GM23338 (cell line): ENCODE measurements at regions not wholly inside any gene's neighbourhood (a gene's known extent, or its start where the extent isn't known, plus 50 kb on each side); places are given as distances from the start of the nearest gene placed in this dataset.

ENCODE experiments used
- ATAC-seq: fragments of 200-7000 bp; cut with Tn5 transposase; 3 replicates; pipeline ENCODE4 v1.9.1; 2020
- DNase-seq: peaks from one replicate; pipeline ENCODE4 v3.0.0-alpha.2; 2015; ENCODE audit warnings: low spot score
- H2AFZ ChIP-seq: fragments of 200-600 bp; sonication (generic); 2 replicates; pipeline ENCODE4 v1.8.0; 2016; ENCODE audit warnings: antibody characterized with exemption, mild to moderate bottlenecking, moderate library complexity
- H3F3A ChIP-seq: fragments of 200-600 bp; sonication (generic); replicated peaks from 2 replicates; pipeline ENCODE4 v1.8.0; 2017; ENCODE audit warnings: antibody characterized with exemption, mixed run types, low read depth
- H3K27ac ChIP-seq: fragments of 200-600 bp; sonication (generic); 2 replicates; pipeline ENCODE4 v1.6.1; 2016; ENCODE audit warnings: low read depth
- H3K27me3 ChIP-seq: fragments of 200-600 bp; sonication (generic); 2 replicates; pipeline ENCODE4 v1.8.0; 2016; ENCODE audit warnings: mild to moderate bottlenecking, mixed run types, moderate library complexity; ENCODE audit not compliant: insufficient read depth
- H3K36me3 ChIP-seq: fragments of 200-600 bp; sonication (generic); 2 replicates; pipeline ENCODE4 v1.8.0; 2016; ENCODE audit warnings: mild to moderate bottlenecking; ENCODE audit not compliant: insufficient read depth
- H3K4me1 ChIP-seq: fragments of 200-600 bp; sonication (generic); 2 replicates; pipeline ENCODE4 v1.8.0; 2016; ENCODE audit warnings: mild to moderate bottlenecking, moderate library complexity; ENCODE audit not compliant: insufficient read depth
- H3K4me2 ChIP-seq: fragments of 200-600 bp; sonication (generic); 2 replicates; pipeline ENCODE4 v1.7.1; 2017; ENCODE audit warnings: mixed run types
- H3K4me3 ChIP-seq: fragments of 200-600 bp; sonication (generic); 2 replicates; pipeline ENCODE4 v1.6.1; 2016; ENCODE audit warnings: mixed run types
- H3K79me2 ChIP-seq: fragments of 200-600 bp; sonication (generic); replicated peaks from 2 replicates; pipeline ENCODE4 v1.8.0; 2017; ENCODE audit warnings: mild to moderate bottlenecking; ENCODE audit not compliant: insufficient read depth
- H3K9me2 ChIP-seq: fragments of 200-600 bp; sonication (generic); 2 replicates; pipeline ENCODE4 v1.8.0; 2017; ENCODE audit not compliant: insufficient read depth
- H4K20me1 ChIP-seq: fragments of 200-600 bp; sonication (generic); replicated peaks from 2 replicates; pipeline ENCODE4 v1.8.0; 2017; ENCODE audit warnings: mild to moderate bottlenecking; ENCODE audit not compliant: insufficient read depth
- H3K27ac Mint-ChIP-seq: 2 replicates; pipeline ENCODE4 v1.8.0; 2020; ENCODE audit warnings: inconsistent platforms, mild to moderate bottlenecking, moderate library complexity, mixed read lengths
- H3K27me3 Mint-ChIP-seq: 3 replicates; pipeline ENCODE4 v1.8.0; 2022; ENCODE audit warnings: low read depth, mild to moderate bottlenecking, moderate library complexity, mixed read lengths, inconsistent platforms; ENCODE audit not compliant: insufficient read depth, poor library complexity
- H3K36me3 Mint-ChIP-seq: 3 replicates; pipeline ENCODE4 v1.8.0; 2021; ENCODE audit warnings: low read depth, mild to moderate bottlenecking, inconsistent platforms, moderate library complexity, mixed read lengths
- H3K4me1 Mint-ChIP-seq: 3 replicates; pipeline ENCODE4 v1.8.0; 2020; ENCODE audit warnings: mild to moderate bottlenecking, inconsistent platforms, mixed read lengths
- H3K4me3 Mint-ChIP-seq: 3 replicates; pipeline ENCODE4 v1.8.0; 2021; ENCODE audit warnings: moderate library complexity, mild to moderate bottlenecking, inconsistent platforms, mixed read lengths
- H3K9me3 Mint-ChIP-seq: 3 replicates; pipeline ENCODE4 v1.8.0; 2020; ENCODE audit warnings: moderate library complexity, mild to moderate bottlenecking, inconsistent platforms, mixed read lengths
- CREB1 ChIP-seq: fragments of 250-450 bp; sonication (Bioruptor Pico); IDR thresholded peaks from 2 replicates; pipeline ENCODE4 v1.5.0; 2020; ENCODE audit warnings: low read depth, mild to moderate bottlenecking, moderate library complexity
- CTCF ChIP-seq, 2 experiments: fragments of 200-600 bp in 1 of 2; sonication (generic) in 1 of 2; conservative IDR thresholded peaks; 2 replicates each; pipeline versions ENCODE4 v1.5.1 to v1.6.1; 2016 to 2017; ENCODE audit warnings: antibody characterized with exemption in 2 of 2, low read depth in 2 of 2, mild to moderate bottlenecking in 2 of 2, moderate library complexity in 1 of 2
- ETS1 ChIP-seq: IDR thresholded peaks from 2 replicates; pipeline ENCODE4 v1.6.1; 2016; ENCODE audit warnings: antibody characterized with exemption
- EZH2 ChIP-seq: fragments of 200-600 bp; sonication (generic); IDR thresholded peaks from one replicate; pipeline ENCODE4 v1.8.0; 2017; ENCODE audit warnings: antibody characterized with exemption, mild to moderate bottlenecking, low read depth; ENCODE audit not compliant: unreplicated experiment
- EZH2phosphoT487 ChIP-seq: fragments of 200-600 bp; sonication (generic); IDR thresholded peaks from one replicate; pipeline ENCODE4 v1.8.1; 2018; ENCODE audit warnings: antibody characterized with exemption; ENCODE audit not compliant: unreplicated experiment
- JUNB ChIP-seq: IDR thresholded peaks from one replicate; pipeline ENCODE4 v1.6.1; 2016; ENCODE audit warnings: antibody characterized with exemption; ENCODE audit not compliant: unreplicated experiment
- NANOG ChIP-seq: IDR thresholded peaks from 2 replicates; pipeline ENCODE4 v1.6.1; 2016; ENCODE audit warnings: antibody characterized with exemption, borderline replicate concordance
- POLR2AphosphoS5 ChIP-seq: IDR thresholded peaks from 2 replicates; pipeline ENCODE4 v1.6.1; 2016; ENCODE audit warnings: antibody characterized with exemption, low read depth
- REST ChIP-seq: IDR thresholded peaks from one replicate; pipeline ENCODE4 v1.6.1; 2018; ENCODE audit warnings: antibody characterized with exemption; ENCODE audit not compliant: unreplicated experiment
- STAT1 ChIP-seq: IDR thresholded peaks from one replicate; pipeline ENCODE4 v1.6.1; 2016; ENCODE audit warnings: antibody characterized with exemption; ENCODE audit not compliant: unreplicated experiment
- ZNF114 ChIP-seq: fragments of 250-450 bp; sonication (Bioruptor Pico); IDR thresholded peaks from 2 replicates; pipeline ENCODE4 v1.5.0; 2020; ENCODE audit warnings: mild to moderate bottlenecking, moderate library complexity
- ZNF331 ChIP-seq: fragments of 250-450 bp; sonication (Bioruptor Pico); IDR thresholded peaks from 2 replicates; pipeline ENCODE4 v1.5.0; 2020; ENCODE audit warnings: low read depth, mild to moderate bottlenecking, moderate library complexity
- ZNF462 ChIP-seq: fragments of 250-450 bp; sonication (Bioruptor Pico); IDR thresholded peaks from 2 replicates; pipeline ENCODE4 v1.5.0; 2020; ENCODE audit warnings: mild to moderate bottlenecking, moderate library complexity

- Histone ChIP-seq H3K36me3 (no peaks in the 10 kb centered on the region), H3K27me3 (no peaks in the 10 kb centered on the region), H3K4me1 (peaks cover 42% of the 10 kb centered on the region), H2AFZ (no peak overlapping the region), H4K20me1 (no peaks in the 10 kb centered on the region), H3F3A (no peaks in the 10 kb centered on the region), H3K79me2 (no peaks in the 10 kb centered on the region), H3K27ac (no peak overlapping the region), H3K4me3 (no peak overlapping the region), H3K4me2 (no peak overlapping the region), H3K9me2 (no peaks in the 10 kb centered on the region; the same call in 1 of the 2 replicates)
- ATAC-seq: no peak
- no peak overlapping the region for H3K27ac Mint-ChIP-seq
- H3K4me1 Mint-ChIP-seq: peaks cover 38% of the 10 kb centered on the region
- no peak overlapping the region for H3K4me3 Mint-ChIP-seq
- peaks cover 30% of the 10 kb centered on the region for H3K9me3 Mint-ChIP-seq
- no peak for TF ChIP-seq REST
- TF ChIP-seq NANOG: no peak
- TF ChIP-seq EZH2phosphoT487: no peak
- no peak for TF ChIP-seq ZNF462 (CRISPR knock-in tag)
- TF ChIP-seq CREB1 (CRISPR knock-in tag): no peak
- no peak for TF ChIP-seq ZNF114
- TF ChIP-seq CTCF (conservative IDR thresholded peaks at IDR 0.05; ENCODE audit: low read depth in 2 of 2): no peak
- no peak for TF ChIP-seq JUNB
- no peak for TF ChIP-seq ETS1
- TF ChIP-seq STAT1: no peak
- no peak for TF ChIP-seq POLR2AphosphoS5
- no peak for TF ChIP-seq EZH2
- no peak for TF ChIP-seq ZNF331 (CRISPR knock-in tag)
- H3K36me3 Mint-ChIP-seq: peaks cover 63% of the 10 kb centered on the region
- no peak for DNase-seq
- H3K27me3 Mint-ChIP-seq: peaks cover 2% of the 10 kb centered on the region
Observed at GRCh38 chr5:124463851-124464250, 282.6 kb downstream of the ZNF608 start.
